Thoracic aorta (tissue), 2 donors: ENCODE measurements at regions not wholly inside any gene's neighbourhood (a gene's known extent, or its start where the extent isn't known, plus 50 kb on each side); places are given as distances from the start of the nearest gene placed in this dataset.

ENCODE experiments used
- ATAC-seq: fragments of 150-250 bp; one replicate; pipeline ENCODE4 v1.8.0; 2017; ENCODE audit warnings: low read depth; ENCODE audit not compliant: insufficient number of reproducible peaks, low FRiP score
- DNase-seq: peaks from one replicate; pipeline ENCODE4 v3.0.0-alpha.2; 2020; ENCODE audit warnings: low spot score
- H3K27ac ChIP-seq, 2 donors: fragments of 200-600 bp; sonication (generic); 1 replicate in 1 of 2; 2 replicates in 1 of 2; pipeline ENCODE4 v1.5.1; 2016; ENCODE audit warnings: mild to moderate bottlenecking in 2 of 2, moderate library complexity in 2 of 2
- H3K27me3 ChIP-seq: fragments of 200-600 bp; sonication (generic); replicated peaks from 2 replicates; pipeline ENCODE4 v1.6.0; 2016; ENCODE audit warnings: mild to moderate bottlenecking; ENCODE audit not compliant: insufficient read depth
- H3K36me3 ChIP-seq: fragments of 200-600 bp; sonication (generic); one replicate; pipeline ENCODE4 v1.5.1; 2016
- H3K4me1 ChIP-seq, 2 donors: fragments of 200-600 bp; sonication (generic); 1 replicate in 1 of 2; 2 replicates in 1 of 2; pipeline versions ENCODE4 v1.5.1 to v1.6.0; 2016; ENCODE audit warnings: low read depth in 2 of 2, mild to moderate bottlenecking in 1 of 2; ENCODE audit not compliant: control insufficient read depth in 1 of 2
- H3K4me3 ChIP-seq: fragments of 200-600 bp; sonication (generic); 2 replicates; pipeline ENCODE4 v1.5.1; 2016; ENCODE audit warnings: mild to moderate bottlenecking
- H3K9me3 ChIP-seq: fragments of 200-600 bp; sonication (generic); 2 replicates; pipeline ENCODE4 v1.5.1; 2016
- CTCF ChIP-seq: fragments of 200-600 bp; sonication (generic); IDR thresholded peaks from one replicate; pipeline ENCODE4 v1.5.1; 2019; ENCODE audit warnings: antibody characterized with exemption

GRCh38 chr20:39398656-39399055 is 436.5 kb downstream of the DHX35 start:
- TF ChIP-seq CTCF: no peak
- Histone ChIP-seq H3K36me3 (no peaks in the 10 kb centered on the region), H3K9me3 (no peaks in the 10 kb centered on the region), H3K27me3 (no peaks in the 10 kb centered on the region), H3K4me1 (no peaks in the 10 kb centered on the region), H3K27ac (no peak overlapping the region), H3K4me3 (no peak overlapping the region)
- DNase-seq (no peak), ATAC-seq (no peak)

DNA sequence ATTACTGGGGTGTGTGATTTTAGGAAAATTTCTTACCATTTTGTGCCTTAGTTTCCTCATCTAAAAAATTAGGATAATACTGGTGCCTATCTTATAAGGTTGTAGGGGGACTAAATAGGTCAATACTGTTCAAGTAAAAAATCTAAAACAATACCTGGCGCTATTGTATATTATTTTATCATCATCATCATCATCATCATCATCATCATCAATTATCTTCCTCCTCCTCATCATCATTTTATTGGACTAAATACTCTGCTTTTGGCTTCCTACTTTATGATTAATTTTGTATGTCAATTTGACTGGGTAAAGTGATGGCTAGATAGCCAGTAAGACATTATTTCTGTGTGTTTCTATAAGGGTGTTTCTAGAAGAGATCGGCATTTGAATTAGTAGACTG is 435.5 kb downstream of the DHX35 start:
- DNase-seq: no peak
- Histone ChIP-seq H3K4me3 (no peak overlapping the region), H3K9me3 (no peaks in the 10 kb centered on the region), H3K36me3 (no peaks in the 10 kb centered on the region), H3K27ac (no peak overlapping the region), H3K4me1 (no peaks in the 10 kb centered on the region), H3K27me3 (no peaks in the 10 kb centered on the region)
- TF ChIP-seq CTCF: no peak
- no peak for ATAC-seq

GRCh38 chr20:39395478-39396291 is 433.5 kb downstream of the DHX35 start:
- no peaks in the 10 kb centered on the region for H3K4me1 ChIP-seq
- DNase-seq: no peak
- H3K9me3 ChIP-seq: no peaks in the 10 kb centered on the region
- H3K36me3 ChIP-seq: no peaks in the 10 kb centered on the region
- TF ChIP-seq CTCF: no peak
- H3K4me3 ChIP-seq: no peak overlapping the region
- no peak for ATAC-seq
- no peak overlapping the region for H3K27ac ChIP-seq
- H3K27me3 ChIP-seq: no peaks in the 10 kb centered on the region

DNA sequence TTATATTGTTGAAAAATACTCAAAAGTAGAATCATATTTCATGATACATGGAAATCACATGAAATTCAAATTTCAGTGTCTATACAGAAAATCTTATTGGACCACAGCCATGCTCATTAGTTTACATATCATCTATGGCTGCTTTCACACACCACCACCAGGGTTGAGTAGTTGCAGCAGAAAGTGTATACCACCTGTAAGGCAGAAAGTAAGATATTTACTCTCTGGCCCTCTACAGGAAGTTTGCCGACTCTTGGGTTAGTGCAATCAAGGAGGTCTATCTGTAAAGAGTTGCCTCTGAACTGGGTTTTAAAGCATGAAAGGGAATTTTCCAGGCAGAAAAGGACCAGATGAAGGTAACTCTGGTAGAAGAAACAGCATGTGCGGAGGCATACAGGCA is 432.3 kb downstream of the DHX35 start:
- Histone ChIP-seq H3K4me3 (no peak overlapping the region), H3K27ac (no peak overlapping the region), H3K36me3 (no peaks in the 10 kb centered on the region), H3K4me1 (no peaks in the 10 kb centered on the region), H3K27me3 (no peaks in the 10 kb centered on the region), H3K9me3 (no peaks in the 10 kb centered on the region)
- DNase-seq: no peak
- no peak for ATAC-seq
- no peak for TF ChIP-seq CTCF

- Histone ChIP-seq H3K4me3 (no peak overlapping the region), H3K9me3 (no peaks in the 10 kb centered on the region), H3K36me3 (no peaks in the 10 kb centered on the region), H3K27me3 (no peaks in the 10 kb centered on the region), H3K4me1 (no peaks in the 10 kb centered on the region), H3K27ac (no peak overlapping the region)
- DNase-seq (no peak), ATAC-seq (no peak)
- no peak for TF ChIP-seq CTCF
Observed at GRCh38 chr20:39390186-39390585, 428.0 kb downstream of the DHX35 start.
